ENCODE measurements at regions not wholly inside any gene's neighbourhood (a gene's known extent, or its start where the extent isn't known, plus 50 kb on each side); places are given as distances from the start of the nearest gene placed in this dataset.

DNA sequence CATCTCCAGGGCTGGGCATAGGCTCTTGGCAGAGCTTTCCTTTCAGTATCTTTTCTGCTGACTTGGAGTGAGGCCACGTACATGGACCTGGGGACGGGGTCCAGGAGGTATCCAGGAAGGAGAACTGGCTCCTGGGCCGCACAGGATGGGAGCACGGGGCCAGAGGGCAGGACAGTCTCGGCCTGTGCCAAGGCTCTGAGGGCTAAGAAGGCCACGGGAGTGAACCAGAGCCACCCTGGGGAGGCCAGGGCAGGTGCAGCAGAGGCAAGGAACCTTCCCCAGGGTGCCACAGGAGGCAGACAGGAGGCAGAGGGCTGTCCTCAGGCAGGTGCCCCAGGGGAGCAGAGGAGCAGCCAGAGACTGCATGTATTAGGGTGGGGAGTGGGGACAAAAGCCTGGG lies 50.3 kb downstream of the PLXNA1 start:
- H3K27ac ChIP-seq, result no peak overlapping the region
- TF ChIP-seq, protein P1, sequence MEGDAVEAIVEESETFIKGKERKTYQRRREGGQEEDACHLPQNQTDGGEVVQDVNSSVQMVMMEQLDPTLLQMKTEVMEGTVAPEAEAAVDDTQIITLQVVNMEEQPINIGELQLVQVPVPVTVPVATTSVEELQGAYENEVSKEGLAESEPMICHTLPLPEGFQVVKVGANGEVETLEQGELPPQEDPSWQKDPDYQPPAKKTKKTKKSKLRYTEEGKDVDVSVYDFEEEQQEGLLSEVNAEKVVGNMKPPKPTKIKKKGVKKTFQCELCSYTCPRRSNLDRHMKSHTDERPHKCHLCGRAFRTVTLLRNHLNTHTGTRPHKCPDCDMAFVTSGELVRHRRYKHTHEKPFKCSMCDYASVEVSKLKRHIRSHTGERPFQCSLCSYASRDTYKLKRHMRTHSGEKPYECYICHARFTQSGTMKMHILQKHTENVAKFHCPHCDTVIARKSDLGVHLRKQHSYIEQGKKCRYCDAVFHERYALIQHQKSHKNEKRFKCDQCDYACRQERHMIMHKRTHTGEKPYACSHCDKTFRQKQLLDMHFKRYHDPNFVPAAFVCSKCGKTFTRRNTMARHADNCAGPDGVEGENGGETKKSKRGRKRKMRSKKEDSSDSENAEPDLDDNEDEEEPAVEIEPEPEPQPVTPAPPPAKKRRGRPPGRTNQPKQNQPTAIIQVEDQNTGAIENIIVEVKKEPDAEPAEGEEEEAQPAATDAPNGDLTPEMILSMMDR (conservative IDR thresholded peaks at IDR 0.05), result no peak

DNA sequence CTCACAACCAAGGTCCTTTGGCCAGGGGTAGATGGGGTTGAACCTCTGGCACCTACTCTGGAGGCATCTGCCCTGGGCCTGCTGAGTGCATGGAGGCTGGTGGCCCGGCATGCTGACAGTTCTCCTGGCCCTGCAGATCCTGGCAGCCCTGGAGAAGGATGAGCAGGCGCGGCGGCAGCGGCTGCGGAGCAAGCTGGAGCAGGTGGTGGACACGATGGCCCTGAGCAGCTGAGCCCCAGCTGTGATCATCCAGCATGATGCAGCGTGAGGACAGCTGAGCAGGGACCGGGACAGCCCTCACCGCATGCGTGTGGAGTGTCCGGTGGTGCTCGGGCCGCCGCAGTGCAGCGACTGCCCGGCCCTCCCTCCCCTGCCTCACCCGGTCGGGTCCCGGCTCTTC lies 50.9 kb downstream of the PLXNA1 start:
- TF ChIP-seq, protein P1 (conservative IDR thresholded peaks at IDR 0.05), result no peak
- no peak overlapping the region for H3K27ac ChIP-seq

DNA sequence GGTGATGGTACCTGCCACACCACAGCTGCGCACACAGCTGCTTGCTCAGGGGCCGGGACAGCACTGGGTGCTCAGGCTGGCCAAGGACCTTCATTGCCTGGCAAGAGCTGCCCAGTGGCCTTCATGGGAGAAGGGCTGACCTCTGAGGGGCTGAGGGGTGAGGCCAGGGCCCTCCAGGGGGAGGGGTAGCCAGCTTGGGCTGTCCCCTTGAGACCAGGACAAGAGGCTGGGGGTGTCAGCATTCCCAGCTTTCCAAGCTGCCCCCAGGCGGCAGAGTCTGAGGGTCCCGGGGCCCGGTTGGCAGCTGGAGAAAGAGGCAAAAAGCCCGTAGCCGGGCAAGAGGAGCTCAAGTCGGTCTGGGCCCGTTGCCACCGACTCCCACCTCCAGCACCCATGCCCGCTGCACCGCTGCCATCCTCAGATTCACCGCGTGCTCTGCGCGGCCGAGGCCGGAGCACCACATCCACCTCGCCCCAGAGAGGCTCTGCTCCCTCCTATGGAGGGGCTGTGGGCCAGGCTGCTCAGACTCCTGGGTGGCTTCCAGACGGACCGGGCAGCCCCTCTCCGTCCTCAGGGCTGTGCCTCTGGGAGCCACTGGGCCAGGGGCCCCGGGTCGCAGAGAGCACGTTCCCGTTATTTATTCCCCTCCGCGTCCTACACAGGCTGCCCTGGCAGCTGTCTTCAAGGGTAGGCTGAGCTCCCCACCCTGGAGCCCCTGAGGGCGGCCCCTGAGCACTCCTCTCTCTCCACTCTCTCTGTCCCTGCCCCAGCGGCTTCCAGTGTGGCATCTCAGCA lies 51.5 kb downstream of the PLXNA1 start:
- TF ChIP-seq, protein P1 (conservative IDR thresholded peaks at IDR 0.05), result no peak
- H3K27ac ChIP-seq, result no peak overlapping the region

DNA sequence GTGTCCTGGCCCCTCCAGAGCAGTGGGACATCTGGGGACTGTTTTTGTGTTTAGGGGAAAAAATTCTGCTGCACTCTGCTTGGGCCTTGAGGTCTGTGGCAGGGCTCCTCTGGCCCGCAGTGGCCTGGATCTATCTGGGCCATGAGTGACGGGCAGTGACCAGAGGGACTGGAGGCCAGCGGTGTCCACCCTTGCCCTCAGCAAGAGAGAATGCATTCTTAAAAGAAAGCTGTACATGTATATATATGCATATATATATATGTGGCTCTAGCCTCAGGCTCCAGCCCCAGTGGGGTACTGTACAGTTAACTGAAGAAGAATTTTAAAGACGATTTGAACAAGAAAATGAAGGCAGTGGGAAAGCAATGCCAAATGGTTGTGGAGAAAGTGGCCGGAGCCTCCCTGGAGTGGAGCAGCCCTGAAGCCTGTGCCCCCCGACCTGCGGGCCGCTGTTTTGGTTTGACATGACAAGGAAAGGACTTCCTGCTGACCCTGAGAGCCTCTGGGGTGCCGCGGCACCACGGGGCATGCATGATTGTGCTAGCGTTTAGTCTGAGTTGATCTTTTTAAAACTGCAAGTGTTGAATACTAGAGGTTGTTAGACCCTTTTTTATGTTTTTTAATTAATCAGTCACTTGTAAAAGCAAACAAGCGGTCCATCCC lies 52.2 kb downstream of the PLXNA1 start:
- no peak overlapping the region for H3K27ac ChIP-seq
- TF ChIP-seq, protein P1 (conservative IDR thresholded peaks at IDR 0.05), result no peak

DNA sequence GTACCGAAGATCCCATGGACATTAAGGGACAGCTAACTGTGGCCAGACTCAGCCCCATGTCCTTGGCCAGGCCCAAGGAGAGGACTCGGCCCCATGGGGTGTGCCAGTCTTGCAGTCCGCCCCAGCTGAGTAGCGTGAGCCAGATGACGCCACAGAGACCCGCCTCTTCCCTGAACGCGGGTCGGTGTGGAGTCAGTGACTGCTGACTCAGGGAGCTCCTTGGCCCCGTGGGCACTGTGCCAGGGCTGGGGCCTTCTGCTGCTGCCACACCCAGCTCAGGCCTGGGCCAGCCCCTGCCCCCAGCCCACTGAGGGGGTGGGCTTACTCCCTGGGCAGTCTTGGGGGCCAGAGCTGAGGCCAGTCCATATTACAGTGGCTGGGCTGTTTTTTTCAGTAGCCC lies 52.8 kb downstream of the PLXNA1 start:
- TF ChIP-seq, protein P1 (conservative IDR thresholded peaks at IDR 0.05), result no peak
- H3K27ac ChIP-seq, result no peak overlapping the region

DNA sequence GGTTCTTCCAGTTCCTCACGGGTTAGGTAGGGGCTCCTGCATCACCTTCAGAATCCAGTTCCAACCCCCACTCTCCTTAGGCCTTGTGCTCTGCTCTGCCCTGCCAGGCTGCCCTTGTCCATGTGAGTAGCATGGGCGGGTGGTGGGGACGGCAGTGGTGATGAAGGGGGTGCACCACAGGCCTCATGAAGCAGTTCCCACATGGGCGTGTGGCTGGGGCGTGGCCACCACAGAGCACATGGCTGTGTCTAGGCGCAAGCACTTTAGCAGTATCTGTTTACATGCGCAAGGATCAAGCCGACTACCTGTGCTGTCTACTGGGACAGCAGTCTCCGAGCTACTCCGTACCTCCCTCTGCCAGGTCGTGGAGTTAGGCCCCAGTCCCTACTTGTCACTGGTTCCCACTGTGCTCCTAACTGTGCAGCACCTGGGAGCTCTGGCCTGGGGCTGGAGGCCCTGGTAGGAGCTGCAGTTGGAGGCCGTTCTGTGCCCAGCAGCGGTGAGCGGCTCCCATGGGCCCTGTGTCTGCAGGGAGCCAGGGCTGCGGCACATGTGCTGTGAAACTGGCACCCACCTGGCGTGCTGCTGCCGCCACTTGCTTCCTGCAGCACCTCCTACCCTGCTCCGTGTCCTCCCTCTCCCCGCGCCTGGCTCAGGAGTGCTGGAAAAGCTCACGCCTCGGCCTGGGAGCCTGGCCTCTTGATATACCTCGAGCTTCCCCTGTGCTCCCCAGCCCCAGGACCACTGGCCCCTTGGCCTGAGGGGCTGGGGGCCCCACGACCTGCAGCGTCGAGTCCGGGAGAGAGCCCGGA lies 53.5 kb downstream of the PLXNA1 start:
- no peak overlapping the region for H3K27ac ChIP-seq
- TF ChIP-seq, protein P1 (conservative IDR thresholded peaks at IDR 0.05), result no peak

DNA sequence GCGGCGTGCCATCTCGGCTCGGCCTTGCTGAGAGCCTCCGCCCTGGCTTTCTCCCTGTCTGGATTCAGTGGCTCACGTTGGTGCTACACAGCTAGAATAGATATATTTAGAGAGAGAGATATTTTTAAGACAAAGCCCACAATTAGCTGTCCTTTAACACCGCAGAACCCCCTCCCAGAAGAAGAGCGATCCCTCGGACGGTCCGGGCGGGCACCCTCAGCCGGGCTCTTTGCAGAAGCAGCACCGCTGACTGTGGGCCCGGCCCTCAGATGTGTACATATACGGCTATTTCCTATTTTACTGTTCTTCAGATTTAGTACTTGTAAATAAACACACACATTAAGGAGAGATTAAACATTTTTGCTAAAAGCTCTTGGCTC lies 54.1 kb downstream of the PLXNA1 start:
- H3K27ac ChIP-seq, result no peak overlapping the region
- TF ChIP-seq, protein P1 (conservative IDR thresholded peaks at IDR 0.05), result no peak
